Hepatocyte (in vitro differentiated cells): ENCODE measurements at regions not wholly inside any gene's neighbourhood (a gene's known extent, or its start where the extent isn't known, plus 50 kb on each side); places are given as distances from the start of the nearest gene placed in this dataset.

Experiments
- CTCF ChIP-seq: fragments of 200-600 bp; sonication (generic); IDR thresholded peaks from 2 replicates; pipeline ENCODE4 v1.5.1; 2016; ENCODE audit warnings: antibody characterized with exemption, mild to moderate bottlenecking; ENCODE audit not compliant: poor library complexity
- EZH2 ChIP-seq: fragments of 200-600 bp; sonication (generic); IDR thresholded peaks from 2 replicates; pipeline ENCODE4 v1.6.1; 2016; ENCODE audit warnings: antibody characterized with exemption, mild to moderate bottlenecking, borderline replicate concordance
- EZH2phosphoT487 ChIP-seq: fragments of 200-600 bp; sonication (generic); IDR thresholded peaks from one replicate; pipeline ENCODE4 v1.6.1; 2018; ENCODE audit warnings: antibody characterized with exemption, mild to moderate bottlenecking, low read depth, moderate library complexity; ENCODE audit not compliant: unreplicated experiment, severe bottlenecking

GRCh38 chr10:89102735-89103134 is 104.4 kb downstream of the CH25H start:
- TF ChIP-seq CTCF (no peak), EZH2 (no peak), EZH2phosphoT487 (no peak)
